GM10266 (cell line): ENCODE measurements at regions not wholly inside any gene's neighbourhood (a gene's known extent, or its start where the extent isn't known, plus 50 kb on each side); places are given as distances from the start of the nearest gene placed in this dataset.
A peak's percentile ranks its signal among the peaks of the same experiment; 100 is the strongest.
"Not testable (repeated sequence)": the region's sequence is repeated elsewhere in the genome, so short reads cannot be mapped to it uniquely, and the experiment has no call there.

Source experiments
- DNase-seq: peaks from one replicate; pipeline ENCODE4 v3.0.0; 2012; ENCODE audit errors: extremely low spot score
- TF ChIP-seq, protein P1 (sequence below): IDR thresholded peaks from 2 replicates; pipeline ENCODE4 v1.5.1; 2012; ENCODE audit warnings: mild to moderate bottlenecking, low read depth; ENCODE audit not compliant: control insufficient read depth, insufficient read depth; ENCODE audit errors: missing control alignments

DNA sequence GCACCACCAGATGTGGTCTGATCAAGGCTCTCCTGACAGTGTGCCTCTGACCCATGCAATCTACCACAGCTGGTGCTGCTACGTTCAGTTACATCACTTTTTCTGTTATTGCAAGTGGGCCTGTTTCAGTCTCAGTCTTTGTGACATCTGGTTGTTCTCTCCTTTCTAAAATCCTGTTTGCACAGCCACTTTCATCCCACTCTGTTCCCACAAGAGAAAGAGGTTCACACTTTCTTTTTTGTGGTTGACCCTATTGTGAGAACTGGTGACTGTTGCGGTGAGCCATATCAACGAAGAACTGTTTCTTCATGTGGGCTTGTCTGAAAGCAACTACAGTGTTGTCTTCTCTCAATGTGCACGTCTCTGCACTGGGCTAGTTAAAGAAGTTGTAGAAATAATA is 342.8 kb upstream of the ARPP21 start:
- DNase-seq, result peak; percentile 3
- TF ChIP-seq, protein P1, sequence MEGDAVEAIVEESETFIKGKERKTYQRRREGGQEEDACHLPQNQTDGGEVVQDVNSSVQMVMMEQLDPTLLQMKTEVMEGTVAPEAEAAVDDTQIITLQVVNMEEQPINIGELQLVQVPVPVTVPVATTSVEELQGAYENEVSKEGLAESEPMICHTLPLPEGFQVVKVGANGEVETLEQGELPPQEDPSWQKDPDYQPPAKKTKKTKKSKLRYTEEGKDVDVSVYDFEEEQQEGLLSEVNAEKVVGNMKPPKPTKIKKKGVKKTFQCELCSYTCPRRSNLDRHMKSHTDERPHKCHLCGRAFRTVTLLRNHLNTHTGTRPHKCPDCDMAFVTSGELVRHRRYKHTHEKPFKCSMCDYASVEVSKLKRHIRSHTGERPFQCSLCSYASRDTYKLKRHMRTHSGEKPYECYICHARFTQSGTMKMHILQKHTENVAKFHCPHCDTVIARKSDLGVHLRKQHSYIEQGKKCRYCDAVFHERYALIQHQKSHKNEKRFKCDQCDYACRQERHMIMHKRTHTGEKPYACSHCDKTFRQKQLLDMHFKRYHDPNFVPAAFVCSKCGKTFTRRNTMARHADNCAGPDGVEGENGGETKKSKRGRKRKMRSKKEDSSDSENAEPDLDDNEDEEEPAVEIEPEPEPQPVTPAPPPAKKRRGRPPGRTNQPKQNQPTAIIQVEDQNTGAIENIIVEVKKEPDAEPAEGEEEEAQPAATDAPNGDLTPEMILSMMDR, result no peak

DNA sequence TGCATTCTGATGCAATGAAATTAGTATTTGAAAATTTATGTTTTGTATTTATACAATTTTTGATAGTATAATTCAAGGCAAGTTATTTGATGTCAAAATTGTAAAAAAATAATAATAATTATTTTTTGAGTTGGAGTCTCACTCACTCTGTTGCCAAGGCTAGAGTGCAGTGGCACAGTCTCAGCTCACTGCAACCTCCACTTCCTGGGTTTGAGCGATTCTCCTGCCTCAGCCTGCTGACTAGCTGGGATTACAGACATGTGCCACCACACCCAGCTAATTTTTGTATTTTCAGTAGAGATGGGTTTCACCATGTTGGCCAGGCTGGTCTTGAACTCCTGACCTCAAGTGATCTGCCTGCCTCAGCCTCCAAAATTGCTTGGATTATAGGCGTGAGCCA is 342.4 kb upstream of the ARPP21 start:
- not testable (repeated sequence) for DNase-seq

DNA sequence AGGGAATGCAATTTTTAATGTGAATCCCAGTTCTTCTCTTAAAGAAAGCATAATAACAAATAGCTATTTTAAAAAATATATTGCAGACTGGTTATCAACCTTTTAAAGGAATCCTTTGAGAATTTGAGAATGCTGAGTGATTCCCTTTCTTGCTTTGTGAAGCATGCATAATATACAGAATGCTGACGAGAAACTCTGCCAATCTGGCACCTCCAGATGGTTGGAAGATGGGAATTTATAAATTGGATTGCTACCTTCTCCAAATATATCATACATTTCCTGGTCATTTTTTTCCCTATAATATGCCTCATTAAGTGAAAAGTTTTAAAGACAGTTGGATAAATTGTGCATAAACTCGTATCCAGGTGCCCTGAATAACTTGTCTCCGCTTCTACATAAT is 333.9 kb upstream of the ARPP21 start:
- TF ChIP-seq, protein P1, result no peak
- no peak for DNase-seq

DNA sequence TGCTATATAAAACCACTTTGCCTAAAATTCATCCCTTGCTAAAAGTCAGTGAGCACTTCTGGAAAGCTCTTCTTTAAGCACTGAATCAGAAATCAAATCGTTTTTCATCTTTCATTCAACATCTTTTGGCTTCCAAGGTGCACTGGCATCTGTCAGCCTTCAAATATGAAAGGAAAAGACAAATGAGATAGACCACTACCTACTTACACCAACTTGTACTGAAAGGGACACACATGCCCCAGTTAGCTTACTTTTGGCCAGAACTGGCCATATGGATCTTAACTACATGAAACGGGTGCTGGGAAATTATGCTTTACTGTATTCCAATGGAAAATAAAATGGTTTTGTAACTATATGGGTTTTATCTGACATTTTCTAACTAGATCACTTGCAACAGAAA is 332.0 kb upstream of the ARPP21 start:
- TF ChIP-seq, protein P1, result no peak
- DNase-seq, result no peak

DNA sequence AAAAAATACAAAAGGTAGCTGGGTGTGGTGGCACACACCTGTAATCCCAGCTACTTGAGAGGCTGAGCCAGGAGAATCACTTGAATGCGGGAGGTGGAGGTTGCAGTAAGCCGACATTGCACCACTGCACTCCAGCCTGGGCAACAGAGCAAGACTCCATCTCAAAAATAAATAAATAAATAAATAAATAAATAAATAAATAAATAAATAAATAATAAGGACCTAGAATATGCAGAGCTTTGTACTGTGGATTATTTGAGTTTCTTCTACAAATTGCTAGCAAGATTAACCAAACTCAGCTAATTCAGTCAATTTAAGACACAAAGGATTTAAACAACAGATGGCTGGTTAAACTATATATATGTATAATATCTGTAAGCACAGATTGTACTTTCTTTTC is 322.5 kb upstream of the ARPP21 start:
- DNase-seq, result not testable (repeated sequence)

DNA sequence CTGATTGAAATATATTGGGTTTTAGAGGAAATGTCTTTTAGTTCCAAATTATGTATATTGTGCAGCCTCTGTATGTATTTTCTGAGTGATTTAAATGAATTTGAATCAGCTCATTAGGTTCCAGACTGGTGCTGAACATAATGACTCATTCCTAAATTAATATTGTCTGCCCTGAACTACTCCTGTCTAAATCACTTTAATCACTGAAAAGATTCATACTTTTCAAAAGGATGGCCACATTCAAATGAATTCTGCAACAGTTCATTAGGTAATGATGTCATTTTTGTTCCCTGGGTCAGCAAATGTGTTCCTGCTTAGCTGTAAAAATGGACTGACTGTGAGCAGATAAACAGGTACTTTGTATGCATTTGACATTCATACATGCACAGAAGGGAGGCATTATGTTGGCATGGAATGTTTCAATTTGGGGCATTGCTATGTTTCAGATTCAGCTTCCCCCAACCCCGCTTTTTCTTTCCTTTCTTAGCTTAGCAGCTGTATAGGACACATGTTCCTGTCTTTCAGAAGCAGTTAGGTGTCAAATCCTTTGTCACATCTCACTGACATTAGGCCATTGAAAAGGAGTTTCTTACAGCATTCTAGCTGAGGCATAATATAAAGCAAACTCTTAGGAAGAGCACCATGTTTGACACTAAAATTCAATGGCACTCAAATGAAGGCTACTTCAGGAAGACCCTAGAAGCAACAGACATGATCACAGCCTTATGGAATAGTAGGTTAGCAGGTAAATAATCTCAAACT is 318.5 kb upstream of the ARPP21 start:
- DNase-seq, result no peak
- TF ChIP-seq, protein P1, result no peak

DNA sequence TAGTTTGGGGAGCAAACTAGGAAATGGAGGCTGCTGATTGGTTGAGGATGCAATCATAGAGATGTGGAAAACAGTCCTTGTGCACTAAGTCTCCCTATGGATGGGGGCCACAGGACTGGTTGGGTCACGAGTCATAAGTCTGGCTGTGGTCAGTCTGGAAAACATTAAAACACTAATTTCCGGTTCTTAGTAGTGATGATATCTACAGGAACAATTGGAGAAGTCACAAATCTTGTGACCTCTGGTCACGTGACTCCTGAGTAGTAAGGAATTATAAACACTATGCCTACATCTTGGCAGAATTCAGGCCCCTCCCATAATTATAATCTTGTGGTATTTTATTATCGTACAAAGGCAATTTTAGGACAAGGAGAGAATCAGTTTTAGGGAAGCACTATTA is 317.3 kb upstream of the ARPP21 start:
- TF ChIP-seq, protein P1, result no peak
- DNase-seq, result no peak

DNA sequence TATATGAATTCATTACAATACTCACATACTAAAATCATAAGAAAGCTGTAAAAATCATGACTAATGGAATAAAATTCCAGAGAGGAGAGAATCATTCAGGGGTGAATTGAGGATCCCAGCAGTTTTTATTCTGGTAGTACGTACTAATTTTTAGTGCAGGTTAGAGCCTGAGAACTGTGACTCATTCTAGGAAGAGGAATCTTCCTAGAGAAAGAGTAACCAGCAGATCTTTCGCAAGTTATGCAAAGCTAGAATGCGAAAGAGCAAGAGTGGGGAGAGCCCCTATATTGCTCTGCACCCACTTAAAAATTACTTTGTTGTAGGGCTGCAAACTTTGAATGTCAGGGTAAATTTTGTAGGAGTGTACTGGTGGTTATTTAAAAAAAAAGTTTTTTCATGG is 303.6 kb upstream of the ARPP21 start:
- TF ChIP-seq, protein P1, result no peak
- DNase-seq, result no peak
